ENCODE measurements at regions not wholly inside any gene's neighbourhood (a gene's known extent, or its start where the extent isn't known, plus 50 kb on each side); places are given as distances from the start of the nearest gene placed in this dataset.

- H3K4me3 ChIP-seq, result no peak overlapping the region
- H3K9me3 ChIP-seq, result no peaks in the 10 kb centered on the region
- no peaks in the 10 kb centered on the region for H3K27me3 ChIP-seq (replicated peaks; ENCODE audit: insufficient read depth)
- H3K27ac ChIP-seq, result no peak overlapping the region
- no peak for TF ChIP-seq CTCF (IDR thresholded peaks at IDR 0.05)
- DNase-seq (ENCODE audit: low spot score), result no peak
- H3K36me3 ChIP-seq, result no peaks in the 10 kb centered on the region
- ATAC-seq (ENCODE audit: insufficient number of reproducible peaks, low FRiP score, low read depth), result no peak
- H3K4me1 ChIP-seq (ENCODE audit: control insufficient read depth in 1 of 2, low read depth in 2 of 2), result no peaks in the 10 kb centered on the region
Observed at GRCh38 chr18:77862066-77862757, 612.6 kb downstream of the GALR1 start.

GRCh38 chr18:77865853-77866252 is 616.2 kb downstream of the GALR1 start:
- no peak for TF ChIP-seq CTCF (IDR thresholded peaks at IDR 0.05)
- Histone ChIP-seq H3K36me3 (no peaks in the 10 kb centered on the region), H3K4me3 (no peak overlapping the region), H3K4me1 (ENCODE audit: control insufficient read depth in 1 of 2, low read depth in 2 of 2) (no peaks in the 10 kb centered on the region), H3K27me3 (replicated peaks; ENCODE audit: insufficient read depth) (no peaks in the 10 kb centered on the region), H3K27ac (no peak overlapping the region), H3K9me3 (no peaks in the 10 kb centered on the region)
- no peak for ATAC-seq (ENCODE audit: insufficient number of reproducible peaks, low FRiP score, low read depth)
- no peak for DNase-seq (ENCODE audit: low spot score)

DNA sequence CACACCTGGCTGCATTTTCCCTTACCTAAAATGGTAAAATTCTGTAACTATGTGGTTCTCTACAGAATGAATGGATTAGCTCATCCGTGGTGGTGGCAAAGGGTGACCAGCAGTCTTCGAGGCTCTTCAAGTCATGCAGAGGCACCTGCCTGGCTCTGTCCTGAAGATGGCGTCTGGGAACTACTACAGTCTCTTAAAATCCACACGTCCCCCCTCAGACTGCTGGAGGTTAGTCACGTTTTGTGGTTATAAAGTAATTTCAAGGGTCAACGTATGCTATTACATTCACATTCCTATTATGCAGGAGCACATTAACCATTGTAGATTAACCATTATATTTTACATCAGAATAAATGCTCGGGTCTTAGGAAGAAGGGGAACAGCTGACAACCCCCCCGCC is 616.7 kb downstream of the GALR1 start:
- DNase-seq (ENCODE audit: low spot score), result no peak
- no peak for ATAC-seq (ENCODE audit: insufficient number of reproducible peaks, low FRiP score, low read depth)
- Histone ChIP-seq H3K4me3 (no peak overlapping the region), H3K4me1 (ENCODE audit: control insufficient read depth in 1 of 2, low read depth in 2 of 2) (no peaks in the 10 kb centered on the region), H3K27ac (no peak overlapping the region), H3K27me3 (replicated peaks; ENCODE audit: insufficient read depth) (no peaks in the 10 kb centered on the region), H3K9me3 (no peaks in the 10 kb centered on the region), H3K36me3 (no peaks in the 10 kb centered on the region)
- no peak for TF ChIP-seq CTCF (IDR thresholded peaks at IDR 0.05)

DNA sequence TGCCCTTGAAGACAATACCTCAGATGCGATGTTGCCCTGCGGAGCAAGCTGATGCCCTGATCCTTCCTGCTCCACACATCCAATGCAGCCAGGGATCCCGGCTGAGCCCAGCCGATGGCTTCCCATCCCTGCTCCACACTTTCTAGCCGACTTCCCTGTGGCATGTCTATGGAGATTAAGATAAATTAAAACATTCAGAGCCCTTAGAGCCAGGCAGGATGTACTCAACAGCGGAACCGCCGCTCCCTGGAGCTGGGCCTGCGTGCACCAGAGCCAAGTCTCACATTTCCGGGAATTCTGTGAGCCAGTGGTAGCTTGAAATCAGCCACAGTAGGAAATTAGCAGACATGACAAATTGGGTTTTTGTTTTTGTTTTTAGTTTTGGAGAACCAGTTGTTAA is 620.6 kb downstream of the GALR1 start:
- DNase-seq (ENCODE audit: low spot score), result no peak
- ATAC-seq (ENCODE audit: insufficient number of reproducible peaks, low FRiP score, low read depth), result no peak

GRCh38 chr18:77870894-77871293 is 621.2 kb downstream of the GALR1 start:
- Histone ChIP-seq H3K4me3 (no peak overlapping the region), H3K36me3 (no peaks in the 10 kb centered on the region), H3K27ac (no peak overlapping the region), H3K4me1 (ENCODE audit: control insufficient read depth in 1 of 2, low read depth in 2 of 2) (no peaks in the 10 kb centered on the region), H3K27me3 (replicated peaks; ENCODE audit: insufficient read depth) (no peaks in the 10 kb centered on the region), H3K9me3 (no peaks in the 10 kb centered on the region)
- TF ChIP-seq CTCF (IDR thresholded peaks at IDR 0.05), result no peak
- ATAC-seq (ENCODE audit: insufficient number of reproducible peaks, low FRiP score, low read depth) (no peak), DNase-seq (ENCODE audit: low spot score) (no peak)

More for the DNA sequence above, 620.6 kb downstream of the GALR1 start:
- H3K27me3 ChIP-seq (replicated peaks; ENCODE audit: insufficient read depth), result no peaks in the 10 kb centered on the region
- H3K27ac ChIP-seq, result no peak overlapping the region
- no peaks in the 10 kb centered on the region for H3K4me1 ChIP-seq (ENCODE audit: control insufficient read depth in 1 of 2, low read depth in 2 of 2)
- no peak for TF ChIP-seq CTCF (IDR thresholded peaks at IDR 0.05)
- H3K36me3 ChIP-seq, result no peaks in the 10 kb centered on the region
- no peaks in the 10 kb centered on the region for H3K9me3 ChIP-seq
- no peak overlapping the region for H3K4me3 ChIP-seq
